ENCODE measurements at regions not wholly inside any gene's neighbourhood (a gene's known extent, or its start where the extent isn't known, plus 50 kb on each side); places are given as distances from the start of the nearest gene placed in this dataset.

DNA sequence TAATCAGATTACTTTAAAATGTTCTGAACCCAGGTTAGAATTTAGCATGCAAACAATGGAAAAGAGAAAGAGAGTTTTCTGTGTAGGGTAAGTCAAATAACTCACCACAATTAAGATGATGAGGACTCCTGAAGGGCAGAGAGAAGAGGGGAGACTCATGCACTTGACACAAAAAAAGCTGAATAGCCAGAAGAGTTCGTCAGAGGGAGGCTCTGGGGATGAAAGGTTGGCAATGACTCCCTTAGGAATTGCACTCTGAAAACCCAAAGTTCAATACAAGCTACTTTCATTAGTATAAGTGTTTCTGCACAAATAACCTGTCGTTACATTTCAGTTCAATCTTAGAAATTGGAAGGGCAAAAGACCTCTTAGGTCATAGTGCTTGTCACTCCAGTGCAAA lies 434.4 kb upstream of the PCDH9 start:
- TF ChIP-seq EZH2 (IDR thresholded peaks at IDR 0.05; ENCODE audit: insufficient read depth, low read length): no peak
- TF ChIP-seq, protein P1, sequence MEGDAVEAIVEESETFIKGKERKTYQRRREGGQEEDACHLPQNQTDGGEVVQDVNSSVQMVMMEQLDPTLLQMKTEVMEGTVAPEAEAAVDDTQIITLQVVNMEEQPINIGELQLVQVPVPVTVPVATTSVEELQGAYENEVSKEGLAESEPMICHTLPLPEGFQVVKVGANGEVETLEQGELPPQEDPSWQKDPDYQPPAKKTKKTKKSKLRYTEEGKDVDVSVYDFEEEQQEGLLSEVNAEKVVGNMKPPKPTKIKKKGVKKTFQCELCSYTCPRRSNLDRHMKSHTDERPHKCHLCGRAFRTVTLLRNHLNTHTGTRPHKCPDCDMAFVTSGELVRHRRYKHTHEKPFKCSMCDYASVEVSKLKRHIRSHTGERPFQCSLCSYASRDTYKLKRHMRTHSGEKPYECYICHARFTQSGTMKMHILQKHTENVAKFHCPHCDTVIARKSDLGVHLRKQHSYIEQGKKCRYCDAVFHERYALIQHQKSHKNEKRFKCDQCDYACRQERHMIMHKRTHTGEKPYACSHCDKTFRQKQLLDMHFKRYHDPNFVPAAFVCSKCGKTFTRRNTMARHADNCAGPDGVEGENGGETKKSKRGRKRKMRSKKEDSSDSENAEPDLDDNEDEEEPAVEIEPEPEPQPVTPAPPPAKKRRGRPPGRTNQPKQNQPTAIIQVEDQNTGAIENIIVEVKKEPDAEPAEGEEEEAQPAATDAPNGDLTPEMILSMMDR (IDR thresholded peaks at IDR 0.05; ENCODE audit: insufficient read depth, low read depth, low read length): no peak
- no peaks in the 10 kb centered on the region for H3K27me3 Mint-ChIP-seq (ENCODE audit: low read depth, unreplicated experiment)
- no peak overlapping the region for H3K4me2 ChIP-seq (ENCODE audit: low read length)
- H3K4me1 ChIP-seq (ENCODE audit: insufficient read depth, low read length): no peaks in the 10 kb centered on the region
- FAIRE-seq (no peak), DNase-seq (ENCODE audit: low read depth) (no peak)
- H3K36me3 ChIP-seq (ENCODE audit: insufficient read depth, low read length): no peaks in the 10 kb centered on the region
- no peaks in the 10 kb centered on the region for H3K27me3 ChIP-seq (ENCODE audit: insufficient read depth, low read length)
- no peaks in the 10 kb centered on the region for H4K20me1 ChIP-seq (ENCODE audit: insufficient read depth, low read length)
- H2AFZ ChIP-seq (ENCODE audit: low read depth, low read length): no peak overlapping the region
- H3K9me3 Mint-ChIP-seq (ENCODE audit: unreplicated experiment): no peaks in the 10 kb centered on the region
- no peaks in the 10 kb centered on the region for H3K9me3 ChIP-seq (ENCODE audit: insufficient read depth, low read depth, low read length)
- no peak overlapping the region for H3K4me3 ChIP-seq (ENCODE audit: insufficient read depth, low read depth, low read length)
- H3K79me2 ChIP-seq (ENCODE audit: insufficient read depth, low read length): no peaks in the 10 kb centered on the region
- no peak overlapping the region for H3K9ac ChIP-seq (ENCODE audit: low read length)
- no peak overlapping the region for H3K27ac Mint-ChIP-seq (ENCODE audit: unreplicated experiment)
- no peak overlapping the region for H3K4me3 Mint-ChIP-seq (ENCODE audit: unreplicated experiment)
- H3K4me1 Mint-ChIP-seq (ENCODE audit: low read depth, unreplicated experiment): no peaks in the 10 kb centered on the region
- H3K27ac ChIP-seq (ENCODE audit: low read depth, low read length): no peak overlapping the region
- H3K36me3 Mint-ChIP-seq (ENCODE audit: low read depth, unreplicated experiment): no peaks in the 10 kb centered on the region

DNA sequence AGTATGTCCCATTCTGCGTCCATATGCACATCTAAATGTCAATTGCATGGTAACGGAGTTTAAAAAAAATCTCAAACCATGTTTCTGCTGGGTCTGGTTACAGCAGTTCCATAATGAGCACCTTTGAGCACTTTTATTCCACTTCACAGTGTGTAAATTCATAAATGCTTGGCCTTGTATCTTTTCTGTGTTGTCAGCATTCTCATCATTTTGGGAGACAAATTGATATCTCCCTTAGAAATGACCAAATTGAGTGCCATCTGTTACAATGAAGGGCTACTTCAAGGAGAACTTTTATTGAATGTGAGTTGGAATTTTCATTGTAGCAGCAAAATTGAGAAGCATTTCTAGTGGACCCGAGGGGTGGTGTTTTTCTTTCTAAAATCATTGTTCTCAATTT lies 432.9 kb upstream of the PCDH9 start:
- Mint-ChIP-seq H3K36me3 (ENCODE audit: low read depth, unreplicated experiment) (no peaks in the 10 kb centered on the region), H3K27me3 (ENCODE audit: low read depth, unreplicated experiment) (no peaks in the 10 kb centered on the region), H3K27ac (ENCODE audit: unreplicated experiment) (no peak overlapping the region), H3K4me3 (ENCODE audit: unreplicated experiment) (no peak overlapping the region), H3K9me3 (ENCODE audit: unreplicated experiment) (no peaks in the 10 kb centered on the region), H3K4me1 (ENCODE audit: low read depth, unreplicated experiment) (no peaks in the 10 kb centered on the region)
- Histone ChIP-seq H3K79me2 (ENCODE audit: insufficient read depth, low read length) (no peaks in the 10 kb centered on the region), H3K4me3 (ENCODE audit: insufficient read depth, low read depth, low read length) (no peak overlapping the region), H3K27me3 (ENCODE audit: insufficient read depth, low read length) (no peaks in the 10 kb centered on the region), H2AFZ (ENCODE audit: low read depth, low read length) (no peak overlapping the region), H4K20me1 (ENCODE audit: insufficient read depth, low read length) (no peaks in the 10 kb centered on the region), H3K36me3 (ENCODE audit: insufficient read depth, low read length) (no peaks in the 10 kb centered on the region), H3K27ac (ENCODE audit: low read depth, low read length) (no peak overlapping the region), H3K9me3 (ENCODE audit: insufficient read depth, low read depth, low read length) (no peaks in the 10 kb centered on the region), H3K4me1 (ENCODE audit: insufficient read depth, low read length) (no peaks in the 10 kb centered on the region), H3K4me2 (ENCODE audit: low read length) (no peak overlapping the region), H3K9ac (ENCODE audit: low read length) (no peak overlapping the region)
- TF ChIP-seq EZH2 (IDR thresholded peaks at IDR 0.05; ENCODE audit: insufficient read depth, low read length): no peak
- TF ChIP-seq, protein P1 (IDR thresholded peaks at IDR 0.05; ENCODE audit: insufficient read depth, low read depth, low read length): no peak
- no peak for FAIRE-seq
- DNase-seq (ENCODE audit: low read depth): no peak

DNA sequence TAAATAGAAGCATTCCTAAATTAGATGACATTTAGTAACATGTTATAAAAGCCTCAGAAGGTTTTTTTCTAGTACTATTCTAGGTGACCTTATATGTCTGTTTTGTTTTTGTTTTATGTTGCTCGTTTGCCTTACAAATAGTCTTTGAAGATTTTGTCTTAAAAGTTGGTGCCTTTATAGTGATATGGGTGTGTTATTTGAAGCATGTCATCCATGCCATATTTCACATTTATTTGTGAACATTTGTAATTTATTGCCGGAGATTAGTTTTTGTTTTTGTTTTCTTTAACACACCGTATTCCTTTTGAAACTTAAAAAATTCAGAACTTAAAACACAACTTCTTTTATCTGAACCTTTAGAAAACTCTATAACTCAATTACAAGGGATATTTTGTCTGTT lies 422.8 kb upstream of the PCDH9 start:
- Mint-ChIP-seq H3K27ac (ENCODE audit: unreplicated experiment) (no peak overlapping the region), H3K9me3 (ENCODE audit: unreplicated experiment) (no peaks in the 10 kb centered on the region), H3K36me3 (ENCODE audit: low read depth, unreplicated experiment) (no peaks in the 10 kb centered on the region), H3K4me1 (ENCODE audit: low read depth, unreplicated experiment) (no peaks in the 10 kb centered on the region), H3K27me3 (ENCODE audit: low read depth, unreplicated experiment) (no peaks in the 10 kb centered on the region), H3K4me3 (ENCODE audit: unreplicated experiment) (no peak overlapping the region)
- Histone ChIP-seq H3K79me2 (ENCODE audit: insufficient read depth, low read length) (no peaks in the 10 kb centered on the region), H3K36me3 (ENCODE audit: insufficient read depth, low read length) (no peaks in the 10 kb centered on the region), H3K27ac (ENCODE audit: low read depth, low read length) (no peak overlapping the region), H3K4me3 (ENCODE audit: insufficient read depth, low read depth, low read length) (no peak overlapping the region), H3K9me3 (ENCODE audit: insufficient read depth, low read depth, low read length) (no peaks in the 10 kb centered on the region), H4K20me1 (ENCODE audit: insufficient read depth, low read length) (no peaks in the 10 kb centered on the region), H3K4me2 (ENCODE audit: low read length) (no peak overlapping the region), H3K27me3 (ENCODE audit: insufficient read depth, low read length) (no peaks in the 10 kb centered on the region), H2AFZ (ENCODE audit: low read depth, low read length) (no peak overlapping the region), H3K9ac (ENCODE audit: low read length) (no peak overlapping the region), H3K4me1 (ENCODE audit: insufficient read depth, low read length) (no peaks in the 10 kb centered on the region)
- no peak for DNase-seq (ENCODE audit: low read depth)
- TF ChIP-seq, protein P1 (IDR thresholded peaks at IDR 0.05; ENCODE audit: insufficient read depth, low read depth, low read length): no peak
- TF ChIP-seq EZH2 (IDR thresholded peaks at IDR 0.05; ENCODE audit: insufficient read depth, low read length): no peak
- no peak for FAIRE-seq
